22Rv1 (cell line): ENCODE measurements at regions not wholly inside any gene's neighbourhood (a gene's known extent, or its start where the extent isn't known, plus 50 kb on each side); places are given as distances from the start of the nearest gene placed in this dataset.

Experiments
- CTCF ChIP-seq: fragments of 450-650 bp; IDR thresholded peaks from 2 replicates; pipeline ENCODE4 v1.5.1; 2017; ENCODE audit warnings: mild to moderate bottlenecking
- ZFX ChIP-seq: fragments of 450-650 bp; IDR thresholded peaks from 2 replicates; pipeline ENCODE4 v1.6.1; 2017; ENCODE audit warnings: antibody characterized with exemption, borderline replicate concordance

DNA sequence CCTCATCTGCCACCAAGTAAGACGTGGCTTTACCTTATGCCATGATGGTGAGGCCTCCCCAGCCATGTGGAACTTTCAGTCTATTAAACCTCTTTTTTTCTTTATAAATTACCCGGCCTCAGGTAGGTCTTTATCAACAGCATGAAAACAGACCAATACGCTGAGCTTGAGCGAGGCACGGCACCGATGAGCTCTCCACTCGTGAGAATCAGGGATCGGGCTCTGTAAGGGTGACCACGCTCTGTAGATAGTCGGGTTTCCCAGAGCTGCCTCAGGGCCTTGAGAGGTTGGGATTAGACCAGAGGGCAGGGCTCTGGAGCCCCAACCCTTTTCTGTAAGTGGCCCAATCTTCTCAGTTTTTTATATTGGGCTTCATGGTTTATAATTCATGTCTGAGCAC is 360.3 kb upstream of the MYT1L start:
- TF ChIP-seq CTCF (no peak), ZFX (no peak)
